ENCODE measurements at regions not wholly inside any gene's neighbourhood (a gene's known extent, or its start where the extent isn't known, plus 50 kb on each side); places are given as distances from the start of the nearest gene placed in this dataset.

- TF ChIP-seq CTCF (IDR thresholded peaks at IDR 0.05; ENCODE audit: control extremely low read depth, extremely low read depth) = no peak
- H3K27ac ChIP-seq (ENCODE audit: low read depth in 1 of 2, low read length in 1 of 2) = no peak overlapping the region
- no peaks in the 10 kb centered on the region for H3K27me3 ChIP-seq (ENCODE audit: control insufficient read depth in 3 of 3, insufficient read depth in 3 of 3, low read length in 2 of 3)
- DNase-seq = no peak
- H3K4me1 ChIP-seq (ENCODE audit: control insufficient read depth in 5 of 5, insufficient read depth in 5 of 5, low read length in 5 of 5) = no peaks in the 10 kb centered on the region
- no peaks in the 10 kb centered on the region for H3K9me3 ChIP-seq (ENCODE audit: control insufficient read depth in 4 of 4, insufficient read depth in 3 of 4, low read length in 3 of 4)
- no peak overlapping the region for H3K4me3 ChIP-seq
- no peaks in the 10 kb centered on the region for H3K36me3 ChIP-seq (ENCODE audit: control insufficient read depth in 4 of 4, insufficient read depth in 4 of 4, low read length in 4 of 4)
- H3K9ac ChIP-seq (ENCODE audit: insufficient read depth in 1 of 2, low read length in 2 of 2) = no peak overlapping the region
- no peak for ATAC-seq (ENCODE audit: insufficient read depth, low FRiP score)
These were observed 422.7 kb downstream of the TFAP2B start for GRCh38 chr6:51241376-51241775.

GRCh38 chr6:51249798-51250197, 431.1 kb downstream of the TFAP2B start:
- H3K27ac ChIP-seq (ENCODE audit: low read depth in 1 of 2, low read length in 1 of 2) = no peak overlapping the region
- TF ChIP-seq CTCF (IDR thresholded peaks at IDR 0.05; ENCODE audit: control extremely low read depth, extremely low read depth) = no peak
- no peaks in the 10 kb centered on the region for H3K4me1 ChIP-seq (ENCODE audit: control insufficient read depth in 5 of 5, insufficient read depth in 5 of 5, low read length in 5 of 5)
- H3K9me3 ChIP-seq (ENCODE audit: control insufficient read depth in 4 of 4, insufficient read depth in 3 of 4, low read length in 3 of 4) = peaks cover 0 to 2% (median 0%) of the 10 kb centered on the region in 4 donors
- no peak overlapping the region for H3K9ac ChIP-seq (ENCODE audit: insufficient read depth in 1 of 2, low read length in 2 of 2)
- H3K27me3 ChIP-seq (ENCODE audit: control insufficient read depth in 3 of 3, insufficient read depth in 3 of 3, low read length in 2 of 3) = no peaks in the 10 kb centered on the region
- no peak overlapping the region for H3K4me3 ChIP-seq
- ATAC-seq (ENCODE audit: insufficient read depth, low FRiP score) = no peak
- H3K36me3 ChIP-seq (ENCODE audit: control insufficient read depth in 4 of 4, insufficient read depth in 4 of 4, low read length in 4 of 4) = no peaks in the 10 kb centered on the region
- no peak for DNase-seq

GRCh38 chr6:51250317-51250716, 431.6 kb downstream of the TFAP2B start:
- Histone ChIP-seq H3K4me1 (ENCODE audit: control insufficient read depth in 5 of 5, insufficient read depth in 5 of 5, low read length in 5 of 5) (no peaks in the 10 kb centered on the region), H3K4me3 (no peak overlapping the region), H3K27me3 (ENCODE audit: control insufficient read depth in 3 of 3, insufficient read depth in 3 of 3, low read length in 2 of 3) (no peaks in the 10 kb centered on the region), H3K9me3 (ENCODE audit: control insufficient read depth in 4 of 4, insufficient read depth in 3 of 4, low read length in 3 of 4) (peaks cover 0 to 2% (median 0%) of the 10 kb centered on the region in 4 donors), H3K27ac (ENCODE audit: low read depth in 1 of 2, low read length in 1 of 2) (no peak overlapping the region), H3K9ac (ENCODE audit: insufficient read depth in 1 of 2, low read length in 2 of 2) (no peak overlapping the region), H3K36me3 (ENCODE audit: control insufficient read depth in 4 of 4, insufficient read depth in 4 of 4, low read length in 4 of 4) (no peaks in the 10 kb centered on the region)
- TF ChIP-seq CTCF (IDR thresholded peaks at IDR 0.05; ENCODE audit: control extremely low read depth, extremely low read depth) = no peak
- ATAC-seq (ENCODE audit: insufficient read depth, low FRiP score) (no peak), DNase-seq (no peak)
- 64 to 82% methylated on average over 4 of the region's 4 CpGs for WGBS, 2 donors

GRCh38 chr6:51257938-51258337, 439.3 kb downstream of the TFAP2B start:
- H3K4me1 ChIP-seq (ENCODE audit: control insufficient read depth in 5 of 5, insufficient read depth in 5 of 5, low read length in 5 of 5) = no peaks in the 10 kb centered on the region
- H3K9me3 ChIP-seq (ENCODE audit: control insufficient read depth in 4 of 4, insufficient read depth in 3 of 4, low read length in 3 of 4) = no peaks in the 10 kb centered on the region
- no peaks in the 10 kb centered on the region for H3K36me3 ChIP-seq (ENCODE audit: control insufficient read depth in 4 of 4, insufficient read depth in 4 of 4, low read length in 4 of 4)
- no peak overlapping the region for H3K27ac ChIP-seq (ENCODE audit: low read depth in 1 of 2, low read length in 1 of 2)
- 70 to 82% methylated on average over 2 of the region's 2 CpGs for WGBS, 2 donors
- DNase-seq (no peak), ATAC-seq (ENCODE audit: insufficient read depth, low FRiP score) (no peak)
- H3K9ac ChIP-seq (ENCODE audit: insufficient read depth in 1 of 2, low read length in 2 of 2) = no peak overlapping the region
- H3K4me3 ChIP-seq = no peak overlapping the region
- no peaks in the 10 kb centered on the region for H3K27me3 ChIP-seq (ENCODE audit: control insufficient read depth in 3 of 3, insufficient read depth in 3 of 3, low read length in 2 of 3)
- no peak for TF ChIP-seq CTCF (IDR thresholded peaks at IDR 0.05; ENCODE audit: control extremely low read depth, extremely low read depth)
